ENCODE measurements at regions not wholly inside any gene's neighbourhood (a gene's known extent, or its start where the extent isn't known, plus 50 kb on each side); places are given as distances from the start of the nearest gene placed in this dataset.

- DNase-seq (ENCODE audit: low read depth), result no peak
- Histone ChIP-seq H3K4me3 (ENCODE audit: low read depth, low read length) (no peak overlapping the region), H3K27me3 (ENCODE audit: control insufficient read depth, insufficient read depth, low read length) (no peaks in the 10 kb centered on the region), H3K36me3 (ENCODE audit: control insufficient read depth, insufficient read depth, low read length) (no peaks in the 10 kb centered on the region)
- no peak for TF ChIP-seq CTCF (IDR thresholded peaks at IDR 0.05; ENCODE audit: insufficient read depth, low read length, poor library complexity, severe bottlenecking)
Measured at GRCh38 chr5:158431369-158432029, 572.6 kb upstream of the CLINT1 start.

- Histone ChIP-seq H3K36me3 (ENCODE audit: control insufficient read depth, insufficient read depth, low read length) (no peaks in the 10 kb centered on the region), H3K4me3 (ENCODE audit: low read depth, low read length) (no peak overlapping the region), H3K27me3 (ENCODE audit: control insufficient read depth, insufficient read depth, low read length) (no peaks in the 10 kb centered on the region)
- DNase-seq (ENCODE audit: low read depth), result no peak
- no peak for TF ChIP-seq CTCF (IDR thresholded peaks at IDR 0.05; ENCODE audit: insufficient read depth, low read length, poor library complexity, severe bottlenecking)
Measured at GRCh38 chr5:158430798-158431167, 571.8 kb upstream of the CLINT1 start.

GRCh38 chr5:158430166-158430797, 571.3 kb upstream of the CLINT1 start:
- Histone ChIP-seq H3K27me3 (ENCODE audit: control insufficient read depth, insufficient read depth, low read length) (no peaks in the 10 kb centered on the region), H3K36me3 (ENCODE audit: control insufficient read depth, insufficient read depth, low read length) (no peaks in the 10 kb centered on the region), H3K4me3 (ENCODE audit: low read depth, low read length) (no peak overlapping the region)
- TF ChIP-seq CTCF (IDR thresholded peaks at IDR 0.05; ENCODE audit: insufficient read depth, low read length, poor library complexity, severe bottlenecking), result no peak
- no peak for DNase-seq (ENCODE audit: low read depth)

- no peaks in the 10 kb centered on the region for H3K27me3 ChIP-seq (ENCODE audit: control insufficient read depth, insufficient read depth, low read length)
- H3K4me3 ChIP-seq (ENCODE audit: low read depth, low read length), result no peak overlapping the region
- no peak for DNase-seq (ENCODE audit: low read depth)
- TF ChIP-seq CTCF (IDR thresholded peaks at IDR 0.05; ENCODE audit: insufficient read depth, low read length, poor library complexity, severe bottlenecking), result no peak
- H3K36me3 ChIP-seq (ENCODE audit: control insufficient read depth, insufficient read depth, low read length), result no peaks in the 10 kb centered on the region
Measured at GRCh38 chr5:158429564-158429963, 570.6 kb upstream of the CLINT1 start.

GRCh38 chr5:158423623-158424200, 564.8 kb upstream of the CLINT1 start:
- DNase-seq (ENCODE audit: low read depth), result no peak
- TF ChIP-seq CTCF (IDR thresholded peaks at IDR 0.05; ENCODE audit: insufficient read depth, low read length, poor library complexity, severe bottlenecking), result no peak

More at GRCh38 chr5:158423623-158424200, 564.8 kb upstream of the CLINT1 start:
- H3K36me3 ChIP-seq (ENCODE audit: control insufficient read depth, insufficient read depth, low read length), result no peaks in the 10 kb centered on the region
- H3K27me3 ChIP-seq (ENCODE audit: control insufficient read depth, insufficient read depth, low read length), result no peaks in the 10 kb centered on the region
- H3K4me3 ChIP-seq (ENCODE audit: low read depth, low read length), result no peak overlapping the region
